GM12878 (cell line): ENCODE measurements at regions not wholly inside any gene's neighbourhood (a gene's known extent, or its start where the extent isn't known, plus 50 kb on each side); places are given as distances from the start of the nearest gene placed in this dataset.

Experiments used
- ATAC-seq: fragments of 200-7000 bp; cut with Tn5 transposase; 3 replicates; pipeline ENCODE4 v1.9.1; 2020; ENCODE audit warnings: mild to moderate bottlenecking, moderate library complexity
- BruUV-seq: library from RNA; stranded (reverse); fragments of 400-500 nt; replicated peaks from 2 replicates; lab custom pipeline; 2021; lab: Mats Ljungman, UMichigan
- CTCF ChIA-PET: fragments of 300-600 bp; sonication (Branson Sonifier 250); formaldehyde crosslinking; extraction: SDS; loops from one replicate; lab custom pipeline; 2021; ENCODE audit warnings: inconsistent platforms; lab: Yijun Ruan, JAX
- POLR2A ChIA-PET: fragments of 350-600 bp; formaldehyde crosslinking; extraction: SDS; loops from one replicate; lab custom pipeline; 2021; ENCODE audit warnings: inconsistent platforms; lab: Charles Lee
- RAD21 ChIA-PET: fragments of 300-600 bp; sonication (Branson Sonifier 250); formaldehyde crosslinking; loops from one replicate; lab custom pipeline; 2023; ENCODE audit warnings: antibody characterized with exemption; ENCODE audit not compliant: unreplicated experiment; lab: Charles Lee
- SMC1A ChIA-PET: fragments of 300-600 bp; sonication (Branson Sonifier 250); formaldehyde crosslinking; loops from one replicate; lab custom pipeline; 2023; ENCODE audit not compliant: unreplicated experiment, uncharacterized antibody; lab: Charles Lee
- DNase-seq: peaks from one replicate; pipeline ENCODE4 v3.0.0-alpha.2; 2011; ENCODE audit warnings: low read depth, low spot score
- FAIRE-seq: peaks from 3 replicates; lab custom pipeline; 2011; peaks lifted over from hg19 to GRCh38; lab: Jason Lieb, UNC
- H2AFZ ChIP-seq: 2 replicates; pipeline ENCODE4 v1.6.0; 2011; ENCODE audit warnings: low read depth, low read length, control low read depth; ENCODE audit not compliant: control insufficient read depth
- H3K27ac ChIP-seq: 2 replicates; pipeline ENCODE4 v1.5.1; 2011; ENCODE audit warnings: control low read depth; ENCODE audit not compliant: control insufficient read depth, insufficient read depth
- H3K27me3 ChIP-seq, 2 experiments: replicated peaks in 1 of 2; 2 replicates each; pipeline versions ENCODE4 v1.6.0 to v1.6.1; 2011; ENCODE audit warnings: low read length in 1 of 2; ENCODE audit not compliant: control insufficient read depth in 2 of 2, insufficient read depth in 2 of 2
- H3K36me3 ChIP-seq, 2 experiments: 2 replicates each; pipeline ENCODE4 v1.5.1; 2011; ENCODE audit warnings: low read length in 1 of 2; ENCODE audit not compliant: control insufficient read depth in 2 of 2, insufficient read depth in 2 of 2
- H3K4me1 ChIP-seq: 2 replicates; pipeline ENCODE4 v1.6.1; 2011; ENCODE audit warnings: mild to moderate bottlenecking, low read length, moderate library complexity, mixed read lengths; ENCODE audit not compliant: control insufficient read depth, insufficient read depth
- H3K4me2 ChIP-seq: 2 replicates; pipeline ENCODE4 v1.6.0; 2011; ENCODE audit warnings: control low read depth; ENCODE audit not compliant: control insufficient read depth, insufficient read depth
- H3K4me3 ChIP-seq: fragments of 200-600 bp; sonication (generic); 2 replicates; pipeline ENCODE4 v1.5.1; 2016
- H3K79me2 ChIP-seq: 2 replicates; pipeline ENCODE4 v1.6.0; 2011; ENCODE audit warnings: low read length; ENCODE audit not compliant: control insufficient read depth, insufficient read depth
- H3K9ac ChIP-seq: 2 replicates; pipeline ENCODE4 v1.8.0; 2011; ENCODE audit warnings: low read length, control low read depth, mixed read lengths; ENCODE audit not compliant: control insufficient read depth, insufficient read depth
- H3K9me3 ChIP-seq: replicated peaks from 3 replicates; pipeline ENCODE4 v1.5.1; 2011; ENCODE audit warnings: mild to moderate bottlenecking, low read length; ENCODE audit not compliant: control insufficient read depth, insufficient read depth
- H4K20me1 ChIP-seq: 2 replicates; pipeline ENCODE4 v1.6.0; 2011; ENCODE audit not compliant: control insufficient read depth, insufficient read depth
- ESRRA ChIP-seq: IDR thresholded peaks from 2 replicates; pipeline ENCODE4 v1.6.1; 2012; ENCODE audit warnings: mild to moderate bottlenecking, low read length, improper control_type of control experiment
- MEF2B ChIP-seq: fragments of 450-650 bp; IDR thresholded peaks from 2 replicates; pipeline ENCODE4 v1.6.1; 2018; ENCODE audit warnings: mild to moderate bottlenecking, moderate library complexity; ENCODE audit not compliant: partially characterized antibody, poor library complexity, severe bottlenecking
- NR2F1 ChIP-seq: fragments of 450-650 bp; conservative IDR thresholded peaks from 2 replicates; pipeline ENCODE4 v1.6.1; 2017; ENCODE audit warnings: mild to moderate bottlenecking
- NRF1 ChIP-seq: conservative IDR thresholded peaks from 2 replicates; pipeline ENCODE4 v1.6.1; 2011; ENCODE audit warnings: mild to moderate bottlenecking, low read depth, low read length, improper control_type of control experiment
- RUNX3 ChIP-seq: IDR thresholded peaks from 2 replicates; pipeline ENCODE4 v1.6.1; 2012; ENCODE audit warnings: low read length, inconsistent platforms
- SPI1 ChIP-seq: IDR thresholded peaks from 2 replicates; pipeline ENCODE4 v1.6.1; 2011; ENCODE audit warnings: low read depth, mild to moderate bottlenecking, low read length, moderate library complexity, borderline replicate concordance; ENCODE audit not compliant: insufficient read depth
- TCF7 ChIP-seq: IDR thresholded peaks from 2 replicates; pipeline ENCODE4 v1.6.1; 2014; ENCODE audit warnings: antibody characterized with exemption, borderline replicate concordance
- ZNF384 ChIP-seq: IDR thresholded peaks from 2 replicates; pipeline ENCODE4 v1.6.1; 2012; ENCODE audit warnings: low read depth, mild to moderate bottlenecking, low read length, improper control_type of control experiment, borderline replicate concordance
- WGBS: methylation state at CpG from one replicate; pipeline ENCODE4 v1.1.6; 2016; ENCODE audit warnings: low lambda C conversion rate; ENCODE audit not compliant: insufficient replicate concordance, insufficient coverage; ENCODE audit errors: missing lambda C conversion rate; 5-methylcytosine and 5-hydroxymethylcytosine counted together
- in situ Hi-C: fragments of 300-500 bp; cut with MboI; formaldehyde crosslinking; loops from 9 replicates; pipeline ENCODE4 v1.14.3; 2018; ENCODE audit warnings: mixed read lengths
- intact Hi-C: fragments of 100-400 bp; cut with micrococcal nuclease; formaldehyde crosslinking; loops from one replicate; pipeline ENCODE4 v1.14.2; 2022; ENCODE audit not compliant: unreplicated experiment
- TF ChIP-seq, protein P1 (sequence below): fragments of 450-650 bp; IDR thresholded peaks from 2 replicates; pipeline ENCODE4 v1.6.1; 2016; ENCODE audit warnings: mild to moderate bottlenecking

DNA sequence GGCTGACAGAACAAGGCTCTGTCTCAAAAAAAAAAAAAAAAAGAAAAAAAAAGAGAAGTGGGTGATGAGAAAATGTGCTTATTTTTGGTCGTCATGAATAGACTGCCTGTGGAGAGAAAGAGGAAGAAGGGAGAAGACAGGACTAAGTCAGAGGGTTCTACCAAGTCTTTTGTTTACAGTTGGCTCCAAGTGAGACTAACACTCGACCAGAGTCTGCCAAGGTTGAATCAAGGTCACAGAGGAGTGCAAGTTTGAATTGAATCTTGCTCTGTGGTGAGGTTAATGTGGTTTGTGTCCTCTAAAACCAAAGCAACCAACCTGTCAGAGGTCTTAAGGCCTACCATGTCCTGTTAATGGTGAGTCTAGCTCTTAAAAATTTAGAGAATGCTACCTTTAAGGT lies 334.1 kb upstream of the GRM7 start:
- peak; percentile 73 for TF ChIP-seq RUNX3
- peak; percentile 48; the same call in 1 of the 2 replicates for TF ChIP-seq SPI1
- TF ChIP-seq ZNF384: 0 out of 2 replicates have a peak, but pooled peaks have one; percentile 27
- 0 out of 2 replicates have a peak, but pooled peaks have one; percentile 31 for TF ChIP-seq NR2F1
- TF ChIP-seq, protein P1, sequence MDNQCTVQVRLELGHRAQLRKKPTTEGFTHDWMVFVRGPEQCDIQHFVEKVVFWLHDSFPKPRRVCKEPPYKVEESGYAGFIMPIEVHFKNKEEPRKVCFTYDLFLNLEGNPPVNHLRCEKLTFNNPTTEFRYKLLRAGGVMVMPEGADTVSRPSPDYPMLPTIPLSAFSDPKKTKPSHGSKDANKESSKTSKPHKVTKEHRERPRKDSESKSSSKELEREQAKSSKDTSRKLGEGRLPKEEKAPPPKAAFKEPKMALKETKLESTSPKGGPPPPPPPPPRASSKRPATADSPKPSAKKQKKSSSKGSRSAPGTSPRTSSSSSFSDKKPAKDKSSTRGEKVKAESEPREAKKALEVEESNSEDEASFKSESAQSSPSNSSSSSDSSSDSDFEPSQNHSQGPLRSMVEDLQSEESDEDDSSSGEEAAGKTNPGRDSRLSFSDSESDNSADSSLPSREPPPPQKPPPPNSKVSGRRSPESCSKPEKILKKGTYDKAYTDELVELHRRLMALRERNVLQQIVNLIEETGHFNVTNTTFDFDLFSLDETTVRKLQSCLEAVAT: 0 out of 2 replicates have a peak, but pooled peaks have one; percentile 51
- peak; percentile 27 for TF ChIP-seq MEF2B
- no peak for TF ChIP-seq TCF7
- TF ChIP-seq ESRRA: peak; percentile 87
- no peak for TF ChIP-seq NRF1
- Histone ChIP-seq H3K27ac (no peak overlapping the region), H3K4me3 (no peak overlapping the region), H3K36me3 (no peaks in the 10 kb centered on the region), H3K9ac (no peak overlapping the region), H3K9me3 (no peaks in the 10 kb centered on the region), H4K20me1 (no peaks in the 10 kb centered on the region), H3K27me3 (no peaks in the 10 kb centered on the region), H3K79me2 (no peaks in the 10 kb centered on the region), H3K4me1 (no peaks in the 10 kb centered on the region), H2AFZ (no peak overlapping the region), H3K4me2 (no peak overlapping the region)
- RAD21 ChIA-PET: no interaction called here
- intact Hi-C loops (no loop called here), in situ Hi-C loops (no loop called here)
- FAIRE-seq (no peak), ATAC-seq (peak; percentile 58), DNase-seq (peak; percentile 24)
- POLR2A ChIA-PET: no interaction called here
- no TSS peak for BruUV-seq
- CTCF ChIA-PET: no interaction called here
- SMC1A ChIA-PET: interaction anchor here (0.6 kb wide), 1 partner anchor 301 kb away, joined by 3 read pairs; no protein-coding TSS in a partner anchor
- WGBS: 0% methylated on average over 2 of the region's 2 CpGs
